Fibroblast of lung (primary cell): ENCODE measurements at regions not wholly inside any gene's neighbourhood (a gene's known extent, or its start where the extent isn't known, plus 50 kb on each side); places are given as distances from the start of the nearest gene placed in this dataset.
"Not testable (repeated sequence)": the region's sequence is repeated elsewhere in the genome, so short reads cannot be mapped to it uniquely, and the experiment has no call there.

Source experiments
- DNase-seq, 2 donors: peaks; one replicate each; pipeline versions ENCODE4 v3.0.0 to v3.0.0-alpha.2; 2010; ENCODE audit warnings: low read depth in 2 of 2
- H2AFZ ChIP-seq: 2 replicates; pipeline ENCODE4 v1.5.1; 2012; ENCODE audit warnings: low read length, control low read depth, inconsistent platforms
- H3K27ac ChIP-seq: 2 replicates; pipeline ENCODE4 v1.5.1; 2011; ENCODE audit warnings: low read length, control low read depth; ENCODE audit not compliant: insufficient read depth
- H3K27me3 ChIP-seq: 2 replicates; pipeline ENCODE4 v1.5.1; 2011; ENCODE audit warnings: mild to moderate bottlenecking, low read length; ENCODE audit not compliant: control insufficient read depth, insufficient read depth
- H3K36me3 ChIP-seq: 2 replicates; pipeline ENCODE4 v1.5.1; 2011; ENCODE audit warnings: low read length; ENCODE audit not compliant: control insufficient read depth, insufficient read depth
- H3K4me1 ChIP-seq: 2 replicates; pipeline ENCODE4 v1.5.1; 2011; ENCODE audit warnings: low read length; ENCODE audit not compliant: control insufficient read depth, insufficient read depth; ENCODE audit errors: extremely low read depth
- H3K4me2 ChIP-seq: 2 replicates; pipeline ENCODE4 v1.5.1; 2011; ENCODE audit warnings: low read length, control low read depth; ENCODE audit not compliant: insufficient read depth; ENCODE audit errors: extremely low read depth
- H3K4me3 ChIP-seq, 4 experiments: fragments of 200-600 bp in 1 of 4; sonication (generic) in 1 of 4; replicated peaks in 1 of 4; 2 replicates each; pipeline ENCODE4 v1.5.1; 2011 to 2016; ENCODE audit warnings: low read length in 4 of 4, low read depth in 3 of 4, mild to moderate bottlenecking in 3 of 4, control low read depth in 2 of 4, inconsistent platforms in 1 of 4, mixed read lengths in 1 of 4; ENCODE audit not compliant: insufficient read depth in 1 of 4; ENCODE audit errors: control extremely low read depth in 1 of 4
- H3K79me2 ChIP-seq: 2 replicates; pipeline ENCODE4 v1.5.1; 2012; ENCODE audit warnings: mild to moderate bottlenecking, low read length, inconsistent platforms; ENCODE audit not compliant: control insufficient read depth, insufficient read depth
- H3K9ac ChIP-seq: 2 replicates; pipeline ENCODE4 v1.5.1; 2011; ENCODE audit warnings: mild to moderate bottlenecking, low read length, control low read depth; ENCODE audit not compliant: insufficient read depth
- H3K9me3 ChIP-seq: 2 replicates; pipeline ENCODE4 v1.5.1; 2012; ENCODE audit warnings: low read depth, low read length; ENCODE audit not compliant: control insufficient read depth, insufficient read depth
- H4K20me1 ChIP-seq: 2 replicates; pipeline ENCODE4 v1.5.1; 2011; ENCODE audit warnings: low read length; ENCODE audit not compliant: control insufficient read depth, insufficient read depth; ENCODE audit errors: extremely low read depth
- CTCF ChIP-seq, 2 donors: IDR thresholded peaks in 1 of 2; conservative IDR thresholded peaks in 1 of 2; 1 replicate in 1 of 2; 2 replicates in 1 of 2; pipeline ENCODE4 v1.5.1; 2011 to 2012; ENCODE audit warnings: low read length in 2 of 2, control low read depth in 1 of 2, inconsistent platforms in 1 of 2, low read depth in 1 of 2, mild to moderate bottlenecking in 1 of 2
- EZH2 ChIP-seq: IDR thresholded peaks from 2 replicates; pipeline ENCODE4 v1.5.1; 2012; ENCODE audit warnings: low read length, control low read depth, mild to moderate bottlenecking; ENCODE audit errors: missing control alignments

GRCh38 chr19:29001141-29001581, 211.8 kb downstream of the UQCRFS1 start:
- Histone ChIP-seq H3K4me1 (no peaks in the 10 kb centered on the region), H2AFZ (no peak overlapping the region), H3K79me2 (no peaks in the 10 kb centered on the region), H3K27me3 (no peaks in the 10 kb centered on the region), H3K4me2 (no peak overlapping the region), H3K4me3 (no peak overlapping the region), H3K36me3 (no peaks in the 10 kb centered on the region), H4K20me1 (no peaks in the 10 kb centered on the region), H3K9me3 (no peaks in the 10 kb centered on the region), H3K9ac (no peak overlapping the region), H3K27ac (no peak overlapping the region)
- TF ChIP-seq CTCF (conservative IDR thresholded peaks at IDR 0.05 in 1 of 2, IDR thresholded peaks at IDR 0.05 in 1 of 2; ENCODE audit: low read depth in 1 of 2, low read length in 2 of 2) (no peak), EZH2 (no peak)
- no peak for DNase-seq

GRCh38 chr19:28999724-29000433, 213.1 kb downstream of the UQCRFS1 start:
- no peak overlapping the region for H3K9ac ChIP-seq
- no peak overlapping the region for H3K27ac ChIP-seq
- H3K9me3 ChIP-seq: no peaks in the 10 kb centered on the region
- no peak for TF ChIP-seq CTCF (conservative IDR thresholded peaks at IDR 0.05 in 1 of 2, IDR thresholded peaks at IDR 0.05 in 1 of 2; ENCODE audit: low read depth in 1 of 2, low read length in 2 of 2)
- TF ChIP-seq EZH2: no peak
- no peak overlapping the region for H3K4me2 ChIP-seq
- H4K20me1 ChIP-seq: no peaks in the 10 kb centered on the region
- H3K4me1 ChIP-seq: no peaks in the 10 kb centered on the region
- no peak overlapping the region for H3K4me3 ChIP-seq
- no peaks in the 10 kb centered on the region for H3K27me3 ChIP-seq
- DNase-seq: no peak
- H2AFZ ChIP-seq: no peak overlapping the region
- H3K36me3 ChIP-seq: no peaks in the 10 kb centered on the region
- no peaks in the 10 kb centered on the region for H3K79me2 ChIP-seq

GRCh38 chr19:28998974-28999373, 214.0 kb downstream of the UQCRFS1 start:
- no peak overlapping the region for H3K9ac ChIP-seq
- no peaks in the 10 kb centered on the region for H4K20me1 ChIP-seq
- no peaks in the 10 kb centered on the region for H3K9me3 ChIP-seq
- no peaks in the 10 kb centered on the region for H3K79me2 ChIP-seq
- no peak overlapping the region for H2AFZ ChIP-seq
- H3K4me2 ChIP-seq: no peak overlapping the region
- no peak overlapping the region for H3K27ac ChIP-seq
- H3K4me1 ChIP-seq: no peaks in the 10 kb centered on the region
- DNase-seq: no peak
- H3K4me3 ChIP-seq: no peak overlapping the region
- no peaks in the 10 kb centered on the region for H3K36me3 ChIP-seq
- H3K27me3 ChIP-seq: no peaks in the 10 kb centered on the region
- TF ChIP-seq EZH2 (no peak), CTCF (conservative IDR thresholded peaks at IDR 0.05 in 1 of 2, IDR thresholded peaks at IDR 0.05 in 1 of 2; ENCODE audit: low read depth in 1 of 2, low read length in 2 of 2) (no peak)

- not testable (repeated sequence) for H3K79me2 ChIP-seq, DNase-seq, H3K9ac ChIP-seq, H3K4me3 ChIP-seq, H2AFZ ChIP-seq, H3K9me3 ChIP-seq, H3K27ac ChIP-seq, H3K27me3 ChIP-seq, H4K20me1 ChIP-seq, H3K4me1 ChIP-seq, H3K36me3 ChIP-seq, H3K4me2 ChIP-seq
Observed at GRCh38 chr19:28997866-28998265, 215.1 kb downstream of the UQCRFS1 start.
